ENCODE measurements at regions not wholly inside any gene's neighbourhood (a gene's known extent, or its start where the extent isn't known, plus 50 kb on each side); places are given as distances from the start of the nearest gene placed in this dataset.

DNA sequence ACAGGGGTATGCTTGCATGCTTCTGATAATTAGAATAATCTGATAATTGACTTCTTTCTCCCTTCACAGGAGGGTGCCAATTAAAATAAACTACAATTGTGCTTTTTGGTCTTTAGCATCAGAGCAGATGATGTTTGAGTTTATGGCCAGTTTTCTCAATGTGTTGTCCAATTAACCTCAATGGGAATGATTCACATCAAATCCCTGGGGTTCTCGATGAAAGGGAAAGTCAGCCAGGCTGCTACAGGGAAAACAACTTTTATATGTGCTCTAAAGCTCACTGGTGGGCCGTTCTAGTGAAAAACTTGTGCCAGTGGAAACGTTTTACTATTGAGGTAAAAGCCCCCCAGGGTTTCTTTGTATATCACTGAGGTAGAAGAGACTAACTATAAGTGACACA, 887.3 kb upstream of the CRIM1 start:
- Histone ChIP-seq H3K36me3 (ENCODE audit: control insufficient read depth, insufficient read depth, low read length) (no peaks in the 10 kb centered on the region), H3K27me3 (replicated peaks; ENCODE audit: control insufficient read depth, insufficient read depth, low read length) (no peaks in the 10 kb centered on the region), H3K4me3 (replicated peaks; ENCODE audit: low read depth, low read length) (no peak overlapping the region)
- no peak for DNase-seq (ENCODE audit: extremely low read depth, insufficient read length)
- TF ChIP-seq, protein P1, sequence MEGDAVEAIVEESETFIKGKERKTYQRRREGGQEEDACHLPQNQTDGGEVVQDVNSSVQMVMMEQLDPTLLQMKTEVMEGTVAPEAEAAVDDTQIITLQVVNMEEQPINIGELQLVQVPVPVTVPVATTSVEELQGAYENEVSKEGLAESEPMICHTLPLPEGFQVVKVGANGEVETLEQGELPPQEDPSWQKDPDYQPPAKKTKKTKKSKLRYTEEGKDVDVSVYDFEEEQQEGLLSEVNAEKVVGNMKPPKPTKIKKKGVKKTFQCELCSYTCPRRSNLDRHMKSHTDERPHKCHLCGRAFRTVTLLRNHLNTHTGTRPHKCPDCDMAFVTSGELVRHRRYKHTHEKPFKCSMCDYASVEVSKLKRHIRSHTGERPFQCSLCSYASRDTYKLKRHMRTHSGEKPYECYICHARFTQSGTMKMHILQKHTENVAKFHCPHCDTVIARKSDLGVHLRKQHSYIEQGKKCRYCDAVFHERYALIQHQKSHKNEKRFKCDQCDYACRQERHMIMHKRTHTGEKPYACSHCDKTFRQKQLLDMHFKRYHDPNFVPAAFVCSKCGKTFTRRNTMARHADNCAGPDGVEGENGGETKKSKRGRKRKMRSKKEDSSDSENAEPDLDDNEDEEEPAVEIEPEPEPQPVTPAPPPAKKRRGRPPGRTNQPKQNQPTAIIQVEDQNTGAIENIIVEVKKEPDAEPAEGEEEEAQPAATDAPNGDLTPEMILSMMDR (IDR thresholded peaks at IDR 0.05; ENCODE audit: insufficient read depth, low read length, poor library complexity, severe bottlenecking), result no peak

DNA sequence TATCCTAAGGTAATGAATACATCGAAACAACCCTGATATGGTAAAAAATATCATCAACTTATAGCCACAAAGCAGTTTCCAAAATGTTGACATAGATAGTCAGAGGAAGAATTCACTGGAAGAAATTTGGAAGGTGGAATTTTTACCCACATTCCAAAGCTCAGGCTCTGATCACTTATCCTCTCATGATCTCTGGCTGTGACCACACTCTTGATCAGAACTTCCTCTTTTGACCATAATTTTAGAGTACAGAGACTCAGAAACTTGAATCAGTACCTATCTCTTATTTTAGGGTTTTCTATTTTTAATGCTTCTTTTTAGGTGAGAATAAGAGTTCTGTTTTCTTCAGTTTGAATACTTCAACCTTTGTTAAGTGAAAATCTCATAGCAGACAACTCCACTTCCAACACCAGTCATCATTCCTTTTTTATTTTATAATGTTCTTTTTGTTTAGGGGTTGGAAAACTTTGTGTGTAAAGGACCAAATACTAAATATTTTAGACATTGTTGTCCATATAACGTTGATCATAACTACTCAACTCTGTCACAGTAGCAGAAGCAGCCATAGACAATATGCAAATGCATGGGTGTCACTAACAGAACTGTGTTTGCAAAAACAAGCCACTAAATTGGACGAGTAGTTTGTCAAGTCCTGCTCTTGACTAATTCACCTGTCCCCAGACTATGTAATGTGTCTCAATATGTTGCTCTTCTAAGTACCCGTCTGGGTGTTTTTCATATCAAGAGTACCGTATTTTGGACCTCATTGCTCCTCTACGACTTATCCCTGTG, 891.6 kb upstream of the CRIM1 start:
- TF ChIP-seq, protein P1 (IDR thresholded peaks at IDR 0.05; ENCODE audit: insufficient read depth, low read length, poor library complexity, severe bottlenecking), result no peak
- Histone ChIP-seq H3K36me3 (ENCODE audit: control insufficient read depth, insufficient read depth, low read length) (no peaks in the 10 kb centered on the region), H3K27me3 (replicated peaks; ENCODE audit: control insufficient read depth, insufficient read depth, low read length) (no peaks in the 10 kb centered on the region), H3K4me3 (replicated peaks; ENCODE audit: low read depth, low read length) (no peak overlapping the region)
- no peak for DNase-seq (ENCODE audit: extremely low read depth, insufficient read length)

DNA sequence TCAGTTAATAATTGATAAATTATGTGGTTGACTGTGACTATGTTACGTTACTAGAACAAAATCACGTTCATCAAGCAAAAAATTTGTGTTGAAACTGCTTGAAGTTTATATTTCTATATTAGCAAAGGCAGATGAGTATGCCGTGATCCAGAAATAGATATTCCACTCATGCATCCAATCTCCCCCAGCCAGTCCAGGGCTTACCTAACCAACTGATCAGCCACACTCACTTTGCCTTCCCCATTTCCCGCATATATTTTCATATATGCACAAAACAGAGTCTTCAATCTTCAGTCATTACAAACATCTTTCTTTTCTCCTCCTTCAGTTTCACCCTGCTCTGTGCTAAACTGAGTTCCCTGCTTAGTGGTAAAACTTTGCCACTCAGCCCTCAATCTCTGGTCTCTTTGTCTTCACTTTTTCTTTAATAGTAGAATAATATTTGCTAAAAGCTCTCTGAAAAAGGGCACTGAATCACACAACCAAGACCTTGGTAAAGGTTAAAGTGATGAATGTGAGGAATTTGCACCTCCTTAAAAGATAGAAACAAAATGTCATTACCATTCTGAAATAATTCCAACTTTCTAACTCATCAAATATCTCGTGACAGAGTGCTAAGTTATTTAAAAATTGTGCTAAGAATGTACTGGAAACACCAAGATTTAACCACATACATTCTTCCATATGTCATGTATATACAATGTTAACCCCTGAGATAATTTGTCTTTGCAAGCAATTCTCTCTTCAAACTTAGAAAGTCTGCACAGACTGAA, 893.2 kb upstream of the CRIM1 start:
- H3K27me3 ChIP-seq (replicated peaks; ENCODE audit: control insufficient read depth, insufficient read depth, low read length), result no peaks in the 10 kb centered on the region
- H3K4me3 ChIP-seq (replicated peaks; ENCODE audit: low read depth, low read length), result no peak overlapping the region
- TF ChIP-seq, protein P1 (IDR thresholded peaks at IDR 0.05; ENCODE audit: insufficient read depth, low read length, poor library complexity, severe bottlenecking), result no peak
- DNase-seq (ENCODE audit: extremely low read depth, insufficient read length), result no peak
- no peaks in the 10 kb centered on the region for H3K36me3 ChIP-seq (ENCODE audit: control insufficient read depth, insufficient read depth, low read length)

DNA sequence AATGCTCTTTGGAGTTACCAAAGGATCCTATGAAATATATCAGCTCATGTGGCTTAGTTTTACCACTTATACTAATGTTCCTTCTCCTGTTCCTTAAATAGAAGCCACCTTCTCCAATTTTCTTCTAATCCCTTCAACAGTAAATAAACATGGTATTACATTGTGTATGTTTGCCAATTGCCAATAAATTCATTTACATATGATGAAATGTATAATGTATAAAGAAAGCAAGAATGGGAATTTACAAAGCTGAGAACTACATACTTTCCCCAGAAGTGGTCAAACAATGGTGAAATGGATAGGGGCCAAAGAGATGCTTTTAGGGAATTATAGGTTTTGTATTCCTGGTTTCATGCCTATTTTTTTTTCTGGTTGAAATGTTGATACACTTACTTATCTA, 894.2 kb upstream of the CRIM1 start:
- TF ChIP-seq, protein P1 (IDR thresholded peaks at IDR 0.05; ENCODE audit: insufficient read depth, low read length, poor library complexity, severe bottlenecking), result no peak

DNA sequence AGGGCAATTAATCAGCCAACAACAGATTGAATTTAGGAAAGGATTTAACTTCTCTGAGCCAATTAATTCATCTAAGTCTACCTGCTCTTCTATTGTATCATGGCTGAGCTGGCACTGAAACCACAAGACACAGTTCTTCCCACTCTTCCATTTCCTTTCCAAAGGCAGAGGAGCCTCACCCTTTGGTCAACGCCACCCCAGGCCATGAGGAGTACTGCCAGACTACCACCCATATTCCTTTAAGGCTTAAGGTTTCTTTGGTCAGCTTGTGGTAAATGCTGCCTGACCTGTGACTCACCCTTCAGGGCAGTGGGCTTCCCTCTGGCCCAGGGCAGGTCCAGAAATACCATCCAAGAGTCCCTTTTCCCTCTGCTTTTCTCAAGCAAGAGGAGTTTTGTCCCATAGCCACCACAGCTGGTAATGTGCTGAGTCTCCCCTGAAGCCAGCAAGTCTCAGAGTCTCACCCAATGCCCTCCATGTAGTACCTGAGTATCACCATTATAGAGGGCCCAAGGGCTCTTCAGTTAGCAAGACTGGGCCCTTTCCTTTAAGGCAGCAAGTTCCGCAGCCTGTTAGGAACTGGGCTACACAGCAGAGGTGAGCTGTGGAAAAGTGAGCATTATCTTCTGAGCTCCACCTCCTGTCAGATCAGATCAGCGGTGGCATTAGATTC, 900.5 kb upstream of the CRIM1 start:
- no peak overlapping the region for H3K4me3 ChIP-seq (replicated peaks; ENCODE audit: low read depth, low read length)
- no peak for DNase-seq (ENCODE audit: extremely low read depth, insufficient read length)
- H3K36me3 ChIP-seq (ENCODE audit: control insufficient read depth, insufficient read depth, low read length), result no peaks in the 10 kb centered on the region
- H3K27me3 ChIP-seq (replicated peaks; ENCODE audit: control insufficient read depth, insufficient read depth, low read length), result no peaks in the 10 kb centered on the region
- TF ChIP-seq, protein P1 (IDR thresholded peaks at IDR 0.05; ENCODE audit: insufficient read depth, low read length, poor library complexity, severe bottlenecking), result no peak

More for the DNA sequence above, 894.2 kb upstream of the CRIM1 start:
- Histone ChIP-seq H3K27me3 (replicated peaks; ENCODE audit: control insufficient read depth, insufficient read depth, low read length) (no peaks in the 10 kb centered on the region), H3K4me3 (replicated peaks; ENCODE audit: low read depth, low read length) (no peak overlapping the region), H3K36me3 (ENCODE audit: control insufficient read depth, insufficient read depth, low read length) (no peaks in the 10 kb centered on the region)
- DNase-seq (ENCODE audit: extremely low read depth, insufficient read length), result no peak

Data from GM06990 (cell line).